ENCODE measurements at regions not wholly inside any gene's neighbourhood (a gene's known extent, or its start where the extent isn't known, plus 50 kb on each side); places are given as distances from the start of the nearest gene placed in this dataset.

GRCh38 chr11:134756811-134757540, 344.9 kb upstream of the B3GAT1 start:
- Histone ChIP-seq H3K4me2 (ENCODE audit: low read length) (no peak overlapping the region), H4K20me1 (ENCODE audit: insufficient read depth) (no peaks in the 10 kb centered on the region), H2AFZ (ENCODE audit: low read depth, low read length, poor library complexity, severe bottlenecking) (no peak overlapping the region), H3K4me1 (ENCODE audit: control insufficient read depth in 1 of 2, insufficient read depth in 2 of 2, low read length in 2 of 2) (no peaks in the 10 kb centered on the region), H3K36me3 (ENCODE audit: control insufficient read depth in 1 of 2, insufficient read depth in 2 of 2, low read length in 2 of 2) (no peaks in the 10 kb centered on the region), H3K27ac (ENCODE audit: low read depth, low read length) (no peak overlapping the region), H3K79me2 (ENCODE audit: insufficient read depth, low read length) (no peaks in the 10 kb centered on the region), H3K9me2 (ENCODE audit: insufficient read depth) (no peaks in the 10 kb centered on the region), H3K9ac (ENCODE audit: low read length) (no peak overlapping the region), H3K9me3 (ENCODE audit: control insufficient read depth in 1 of 2, insufficient read depth in 1 of 2, low read depth in 1 of 2, low read length in 2 of 2) (no peaks in the 10 kb centered on the region), H3K27me3 (ENCODE audit: insufficient read depth, low read length) (peaks cover 15% of the 10 kb centered on the region; the same call in 1 of the 2 replicates), H3K4me3 (replicated peaks in 1 of 2; ENCODE audit: low read depth in 1 of 2, low read length in 2 of 2) (no peak overlapping the region)
- POLR2A ChIA-PET, result no interaction called here
- RAD21 ChIA-PET (ENCODE audit: low non-redundant PET in 1 of 2, low total read pairs in 2 of 2, uncharacterized antibody in 2 of 2, unreplicated experiment in 2 of 2), result no interaction called here
- ATAC-seq, result no peak
- no TSS peak for BruUV-seq (replicated peaks)
- no peak for TF ChIP-seq SIN3A (IDR thresholded peaks at IDR 0.05; ENCODE audit: low read depth)
- TF ChIP-seq, protein P1, sequence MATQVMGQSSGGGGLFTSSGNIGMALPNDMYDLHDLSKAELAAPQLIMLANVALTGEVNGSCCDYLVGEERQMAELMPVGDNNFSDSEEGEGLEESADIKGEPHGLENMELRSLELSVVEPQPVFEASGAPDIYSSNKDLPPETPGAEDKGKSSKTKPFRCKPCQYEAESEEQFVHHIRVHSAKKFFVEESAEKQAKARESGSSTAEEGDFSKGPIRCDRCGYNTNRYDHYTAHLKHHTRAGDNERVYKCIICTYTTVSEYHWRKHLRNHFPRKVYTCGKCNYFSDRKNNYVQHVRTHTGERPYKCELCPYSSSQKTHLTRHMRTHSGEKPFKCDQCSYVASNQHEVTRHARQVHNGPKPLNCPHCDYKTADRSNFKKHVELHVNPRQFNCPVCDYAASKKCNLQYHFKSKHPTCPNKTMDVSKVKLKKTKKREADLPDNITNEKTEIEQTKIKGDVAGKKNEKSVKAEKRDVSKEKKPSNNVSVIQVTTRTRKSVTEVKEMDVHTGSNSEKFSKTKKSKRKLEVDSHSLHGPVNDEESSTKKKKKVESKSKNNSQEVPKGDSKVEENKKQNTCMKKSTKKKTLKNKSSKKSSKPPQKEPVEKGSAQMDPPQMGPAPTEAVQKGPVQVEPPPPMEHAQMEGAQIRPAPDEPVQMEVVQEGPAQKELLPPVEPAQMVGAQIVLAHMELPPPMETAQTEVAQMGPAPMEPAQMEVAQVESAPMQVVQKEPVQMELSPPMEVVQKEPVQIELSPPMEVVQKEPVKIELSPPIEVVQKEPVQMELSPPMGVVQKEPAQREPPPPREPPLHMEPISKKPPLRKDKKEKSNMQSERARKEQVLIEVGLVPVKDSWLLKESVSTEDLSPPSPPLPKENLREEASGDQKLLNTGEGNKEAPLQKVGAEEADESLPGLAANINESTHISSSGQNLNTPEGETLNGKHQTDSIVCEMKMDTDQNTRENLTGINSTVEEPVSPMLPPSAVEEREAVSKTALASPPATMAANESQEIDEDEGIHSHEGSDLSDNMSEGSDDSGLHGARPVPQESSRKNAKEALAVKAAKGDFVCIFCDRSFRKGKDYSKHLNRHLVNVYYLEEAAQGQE (IDR thresholded peaks at IDR 0.05; ENCODE audit: low read depth), result no peak
- TF ChIP-seq ZBTB33 (IDR thresholded peaks at IDR 0.05; ENCODE audit: extremely low read depth, insufficient replicate concordance, low read length), result no peak
- TF ChIP-seq RAD21 (IDR thresholded peaks at IDR 0.05; ENCODE audit: low read depth), result no peak
- intact Hi-C loops (cut with micrococcal nuclease), result no loop called here
- no peak for DNase-seq (ENCODE audit: low read depth, low spot score)
- CTCF ChIA-PET, result no interaction called here

Data from HCT116 (cell line).